Gastrocnemius medialis (tissue), 4 donors: ENCODE measurements at regions not wholly inside any gene's neighbourhood (a gene's known extent, or its start where the extent isn't known, plus 50 kb on each side); places are given as distances from the start of the nearest gene placed in this dataset.

Experiments
- ATAC-seq, 2 donors: fragments of 150-250 bp; one replicate each; pipeline ENCODE4 v1.9.1; 2016
- DNase-seq, 2 donors: peaks; one replicate each; pipeline ENCODE4 v3.0.0-alpha.2; 2019
- H3K27ac ChIP-seq, 4 donors: fragments of 200-600 bp; sonication (generic); 1 replicate in 1 of 4; 2 replicates in 3 of 4; pipeline ENCODE4 v1.5.1; 2016 to 2018; ENCODE audit warnings: mild to moderate bottlenecking in 2 of 4, moderate library complexity in 1 of 4
- H3K27me3 ChIP-seq, 3 donors: fragments of 200-600 bp; sonication (generic) in 2 of 3; 1 replicate in 1 of 3; 2 replicates in 2 of 3; pipeline versions ENCODE4 v1.5.1 to v1.6.0; 2016 to 2019; ENCODE audit warnings: mild to moderate bottlenecking in 1 of 3, moderate library complexity in 1 of 3
- H3K36me3 ChIP-seq, 2 donors: fragments of 200-600 bp; sonication (generic) in 1 of 2; one replicate each; pipeline ENCODE4 v1.5.1; 2017 to 2018
- H3K4me1 ChIP-seq, 2 donors: fragments of 200-600 bp; sonication (generic) in 1 of 2; one replicate each; pipeline ENCODE4 v1.5.1; 2016 to 2017; ENCODE audit warnings: mild to moderate bottlenecking in 2 of 2
- H3K4me3 ChIP-seq, 4 donors: fragments of 200-600 bp; sonication (generic) in 3 of 4; 1 replicate in 1 of 4; 2 replicates in 3 of 4; pipeline ENCODE4 v1.5.1; 2016 to 2019; ENCODE audit warnings: mild to moderate bottlenecking in 2 of 4
- H3K9me3 ChIP-seq, 3 donors: fragments of 200-600 bp; sonication (generic) in 2 of 3; 1 replicate in 1 of 3; 2 replicates in 2 of 3; pipeline ENCODE4 v1.5.1; 2016 to 2019
- CTCF ChIP-seq, 5 experiments: fragments of 450-650 bp in 3 of 5; fragments of 200-600 bp in 2 of 5; sonication (generic) in 2 of 5; IDR thresholded peaks in 4 of 5; conservative IDR thresholded peaks in 1 of 5; 1 replicate in 4 of 5; 2 replicates in 1 of 5; pipeline ENCODE4 v1.5.1; 2016 to 2019; ENCODE audit warnings: antibody characterized with exemption in 5 of 5, mild to moderate bottlenecking in 3 of 5, moderate library complexity in 3 of 5
- POLR2A ChIP-seq, 2 donors: fragments of 450-650 bp; IDR thresholded peaks; one replicate each; pipeline ENCODE4 v1.6.1; 2017; ENCODE audit warnings: antibody characterized with exemption in 2 of 2, mild to moderate bottlenecking in 2 of 2, moderate library complexity in 2 of 2
- in situ Hi-C, 4 donors: fragments of 200-750 bp; cut with MboI; loops; one replicate each; pipeline versions ENCODE4 v1.15.0 to v1.8.0; 2017; ENCODE audit warnings: low sequenced_read_pairs in 4 of 4
- intact Hi-C: fragments of 100-400 bp; cut with DNase I; formaldehyde crosslinking; loops from one replicate; pipeline ENCODE4 v1.15.1; 2023; ENCODE audit warnings: low total_unique reads

DNA sequence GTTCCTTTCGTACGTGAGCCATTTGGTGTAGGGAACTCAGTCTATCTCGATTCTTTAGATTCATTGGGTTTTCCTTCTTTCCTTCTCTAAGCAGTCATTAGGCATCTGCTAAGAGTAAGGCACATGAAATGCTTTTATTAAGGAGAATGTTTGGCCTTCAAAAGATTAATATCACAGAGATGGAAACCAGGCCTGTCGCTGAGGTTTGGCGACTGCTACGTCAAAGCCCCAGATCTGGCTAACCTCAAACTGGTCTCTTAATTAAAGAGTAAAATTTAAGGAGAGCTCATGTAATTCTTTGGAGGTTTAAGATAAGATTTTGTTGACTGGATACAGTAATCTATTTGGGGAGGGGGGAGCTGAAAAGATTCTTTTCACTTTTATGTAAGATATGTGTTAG is 189.8 kb downstream of the JCAD start:
- in situ Hi-C loops, result loop anchor here in 3 of 4 donors (10.0 to 25.0 kb wide), 2 partner anchors 135 to 232 kb away; partner anchors contain the start of gene SVIL (in 2 of the 3)
- H3K4me1 ChIP-seq, result no peaks in the 10 kb centered on the region
- no peak overlapping the region for H3K27ac ChIP-seq
- no peak overlapping the region for H3K4me3 ChIP-seq
- H3K27me3 ChIP-seq, result no peaks in the 10 kb centered on the region
- DNase-seq (no peak), ATAC-seq (no peak)
- H3K9me3 ChIP-seq, result no peaks in the 10 kb centered on the region
- H3K36me3 ChIP-seq, result no peaks in the 10 kb centered on the region
- intact Hi-C loops, result no loop called here
- TF ChIP-seq CTCF (IDR thresholded peaks at IDR 0.05 in 4 of 5, conservative IDR thresholded peaks at IDR 0.05 in 1 of 5), result no peak
- TF ChIP-seq POLR2A (IDR thresholded peaks at IDR 0.05), result no peak

- DNase-seq, result no peak
- Histone ChIP-seq H3K9me3 (no peaks in the 10 kb centered on the region), H3K4me3 (no peak overlapping the region), H3K27ac (no peak overlapping the region), H3K27me3 (no peaks in the 10 kb centered on the region), H3K36me3 (no peaks in the 10 kb centered on the region), H3K4me1 (peaks cover 19 to 20% of the 10 kb centered on the region in 2 donors)
- intact Hi-C loops, result no loop called here
- in situ Hi-C loops, result loop anchor here in 3 of 4 donors (10.0 to 25.0 kb wide), 2 partner anchors 132 to 229 kb away; partner anchors contain the start of gene SVIL (in 2 of the 3)
- TF ChIP-seq POLR2A (IDR thresholded peaks at IDR 0.05), result no peak
- TF ChIP-seq CTCF (IDR thresholded peaks at IDR 0.05 in 4 of 5, conservative IDR thresholded peaks at IDR 0.05 in 1 of 5), result no peak
- no peak for ATAC-seq
Observed at GRCh38 chr10:29866356-29866755, 193.0 kb downstream of the JCAD start.

GRCh38 chr10:29865700-29866355 is 193.6 kb downstream of the JCAD start:
- DNase-seq (no peak), ATAC-seq (no peak)
- Histone ChIP-seq H3K9me3 (no peaks in the 10 kb centered on the region), H3K36me3 (no peaks in the 10 kb centered on the region), H3K27me3 (no peaks in the 10 kb centered on the region), H3K4me1 (peaks cover 22 to 23% of the 10 kb centered on the region in 2 donors), H3K4me3 (no peak overlapping the region), H3K27ac (no peak overlapping the region)
- intact Hi-C loops, result no loop called here
- TF ChIP-seq CTCF (IDR thresholded peaks at IDR 0.05 in 4 of 5, conservative IDR thresholded peaks at IDR 0.05 in 1 of 5), result no peak
- TF ChIP-seq POLR2A (IDR thresholded peaks at IDR 0.05), result no peak
- in situ Hi-C loops, result loop anchor here in 3 of 4 donors (10.0 to 25.0 kb wide), 2 partner anchors 131 to 229 kb away; partner anchors contain the start of gene SVIL (in 2 of the 3)

GRCh38 chr10:29862923-29863614 is 196.3 kb downstream of the JCAD start:
- no peak for DNase-seq
- ATAC-seq, result peak; percentile 28 to 49
- Histone ChIP-seq H3K4me1 (peaks cover 44% of the 10 kb centered on the region in 2 donors), H3K36me3 (no peaks in the 10 kb centered on the region), H3K27ac (peak overlapping the region; percentile 78 to 85 (median 84)), H3K4me3 (no peak overlapping the region), H3K27me3 (no peaks in the 10 kb centered on the region), H3K9me3 (no peaks in the 10 kb centered on the region)
- intact Hi-C loops (no loop called here), in situ Hi-C loops (loop anchor here in 3 of 4 donors (5.0 to 25.0 kb wide), 3 partner anchors 128 to 226 kb away; partner anchors contain the start of gene SVIL (in 2 of the 3))
- TF ChIP-seq CTCF (IDR thresholded peaks at IDR 0.05 in 4 of 5, conservative IDR thresholded peaks at IDR 0.05 in 1 of 5), result no peak
- TF ChIP-seq POLR2A (IDR thresholded peaks at IDR 0.05), result no peak
